GM18502 (cell line): ENCODE measurements at regions not wholly inside any gene's neighbourhood (a gene's known extent, or its start where the extent isn't known, plus 50 kb on each side); places are given as distances from the start of the nearest gene placed in this dataset.
"Not testable (repeated sequence)": the region's sequence is repeated elsewhere in the genome, so short reads cannot be mapped to it uniquely, and the experiment has no call there.

Experiments used
- ATAC-seq: cut with Tn5 transposase; IDR thresholded peaks from one replicate; pipeline ENCODE4 v1.9.1; 2021; ENCODE audit warnings: mild to moderate bottlenecking; ENCODE audit not compliant: unreplicated experiment, poor library complexity

- not testable (repeated sequence) for ATAC-seq
Observed at GRCh38 chr1:242923603-242924002, 331.5 kb downstream of the CEP170 start.

- ATAC-seq, result not testable (repeated sequence)
Observed at GRCh38 chr1:242914729-242915128, 340.4 kb downstream of the CEP170 start.

GRCh38 chr1:242912855-242913254 lies 342.2 kb downstream of the CEP170 start:
- not testable (repeated sequence) for ATAC-seq

DNA sequence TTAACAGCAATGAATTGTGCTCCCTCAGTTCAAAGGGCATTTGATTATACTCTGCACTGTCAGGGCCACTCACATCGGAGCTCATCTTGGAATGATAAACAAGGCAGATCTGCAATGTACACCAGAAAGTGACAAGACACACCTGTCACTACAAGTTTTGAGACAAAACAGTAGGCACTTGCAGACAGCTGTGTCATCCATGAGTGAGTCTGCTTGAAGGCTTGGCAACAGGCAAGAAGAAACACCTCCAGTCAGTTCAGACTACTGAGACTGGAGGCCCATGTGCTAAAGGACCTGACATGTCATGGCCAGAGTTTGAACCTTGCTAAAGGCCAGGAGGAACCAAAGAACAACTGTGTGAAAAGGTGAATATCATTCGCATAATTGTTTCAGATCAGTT lies 354.5 kb downstream of the CEP170 start:
- ATAC-seq, result not testable (repeated sequence)

DNA sequence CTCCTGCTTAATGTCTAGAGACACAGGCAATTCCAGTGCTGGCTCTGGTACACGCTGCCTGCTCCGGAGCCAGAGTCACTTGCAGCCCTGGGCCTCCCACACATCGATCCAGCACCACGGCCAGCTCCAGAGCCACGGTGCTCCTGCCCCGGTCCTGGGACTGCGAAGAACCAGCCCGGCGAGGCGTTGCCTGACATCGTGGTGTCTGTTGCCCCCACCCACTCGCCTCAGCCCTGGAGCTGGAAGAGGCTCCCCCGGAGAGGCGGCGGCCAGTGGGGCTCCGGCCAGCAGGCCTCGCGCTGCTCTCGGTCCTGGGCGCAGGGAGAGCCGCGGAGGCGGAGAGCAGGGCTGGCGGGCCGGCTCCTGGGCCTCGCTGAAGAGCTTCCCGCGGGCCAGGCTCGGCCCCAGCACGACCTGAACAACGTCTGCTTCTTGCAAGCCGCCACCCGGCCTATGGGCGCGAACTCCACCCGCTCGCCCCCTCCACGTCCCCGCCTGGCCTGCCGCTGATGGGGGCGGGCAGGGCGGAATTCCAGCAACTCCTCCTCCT lies 364.8 kb downstream of the CEP170 start:
- no peak for ATAC-seq

- ATAC-seq, result peak; percentile 79
Observed at GRCh38 chr1:242886137-242886536, 361.6 kb upstream of the PLD5 start.

DNA sequence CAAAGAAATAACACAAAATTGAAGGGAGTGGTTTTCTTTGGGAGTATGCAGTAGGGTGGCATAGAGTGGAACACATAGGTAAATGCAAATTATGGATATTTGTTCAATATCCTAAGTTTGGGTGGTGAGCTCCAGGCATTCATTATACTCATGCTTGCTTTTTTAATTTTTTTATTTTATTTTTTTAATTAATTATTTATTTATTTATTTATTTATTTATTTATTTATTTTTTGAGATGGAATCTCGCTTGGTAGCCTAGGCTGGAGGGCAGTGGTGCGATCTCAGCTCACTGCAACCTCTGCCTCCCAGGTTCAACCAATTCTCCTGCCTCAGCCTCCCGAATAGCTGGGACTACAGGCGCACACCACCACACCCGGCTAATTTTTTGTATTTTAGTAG lies 355.5 kb upstream of the PLD5 start:
- ATAC-seq, result not testable (repeated sequence)

DNA sequence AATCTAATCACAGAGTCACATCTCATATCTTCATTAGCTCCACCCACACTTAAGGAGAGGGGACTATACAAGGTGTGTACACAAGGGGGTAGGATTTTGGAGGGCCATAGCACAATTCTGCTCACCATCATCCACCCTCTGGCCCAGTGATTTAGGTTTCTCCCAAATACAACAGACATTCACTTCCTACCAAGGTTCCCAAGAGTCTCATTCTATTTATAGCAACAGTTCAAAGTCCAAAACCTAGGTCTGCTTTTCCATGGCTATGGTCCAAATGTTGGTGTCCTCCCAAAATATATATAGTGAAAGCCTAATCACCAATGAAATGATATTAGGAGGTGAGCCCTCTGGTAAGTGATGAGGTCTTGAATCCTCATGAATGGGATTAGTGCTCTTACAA lies 353.2 kb upstream of the PLD5 start:
- ATAC-seq, result no peak

DNA sequence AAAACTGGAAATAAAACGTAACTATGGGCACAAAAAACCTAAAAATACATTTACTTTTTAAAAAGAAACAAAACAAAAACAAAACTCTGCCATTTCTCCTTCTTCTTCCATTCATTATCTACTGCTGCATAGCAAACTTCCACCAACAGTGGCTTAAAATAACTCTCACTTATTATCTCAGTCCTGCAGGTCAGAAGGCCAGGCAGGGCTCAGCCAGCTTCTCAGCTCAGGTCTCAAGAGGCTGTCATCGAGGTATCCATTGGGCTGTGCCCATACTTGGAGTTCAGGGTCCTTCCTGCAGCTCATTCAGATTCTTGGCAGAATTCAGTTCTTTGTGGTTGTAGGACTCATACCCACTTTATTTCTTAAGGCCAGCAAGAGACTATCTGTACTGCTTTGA lies 352.7 kb upstream of the PLD5 start:
- no peak for ATAC-seq

- ATAC-seq, result no peak
Observed at GRCh38 chr1:242876030-242876429, 351.5 kb upstream of the PLD5 start.

DNA sequence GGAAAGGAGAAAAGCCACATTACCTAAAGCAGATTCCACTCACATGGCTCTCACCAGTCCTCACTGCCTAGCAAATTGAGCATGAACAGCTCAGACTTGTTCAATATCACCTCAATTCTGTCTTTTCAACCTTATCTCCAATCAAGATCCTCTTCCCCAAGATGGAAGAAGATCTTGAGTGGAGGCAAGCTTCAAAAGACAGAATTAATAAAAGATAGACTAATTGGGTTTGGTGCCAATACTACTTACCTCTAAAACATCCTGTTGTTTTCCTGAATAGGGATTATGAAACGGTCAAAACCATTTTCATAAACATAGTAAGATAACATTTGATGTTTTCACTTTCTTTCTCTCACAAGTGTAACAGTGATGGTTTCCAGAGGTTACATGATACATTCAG lies 349.2 kb upstream of the PLD5 start:
- ATAC-seq, result no peak

DNA sequence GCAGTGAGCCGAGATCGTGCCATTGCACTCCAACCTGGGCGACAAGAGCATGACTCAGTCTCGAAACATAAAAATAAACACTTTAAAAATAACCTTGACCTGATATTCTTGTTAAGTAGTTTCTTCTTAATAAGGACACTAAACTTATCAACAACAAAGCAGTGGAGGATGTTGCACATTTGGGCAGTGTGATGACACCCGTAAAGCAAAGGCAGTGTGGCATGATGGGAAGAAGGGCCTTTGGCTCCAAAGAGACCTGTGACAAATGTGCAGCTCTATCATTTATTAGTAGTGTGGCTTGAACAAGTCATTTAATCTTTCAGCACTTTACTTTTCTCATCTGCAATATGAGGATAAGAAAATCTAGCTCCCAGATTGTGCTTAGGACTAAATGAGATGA lies 348.0 kb upstream of the PLD5 start:
- no peak for ATAC-seq

- ATAC-seq, result no peak
Observed at GRCh38 chr1:242871471-242872030, 347.1 kb upstream of the PLD5 start.

DNA sequence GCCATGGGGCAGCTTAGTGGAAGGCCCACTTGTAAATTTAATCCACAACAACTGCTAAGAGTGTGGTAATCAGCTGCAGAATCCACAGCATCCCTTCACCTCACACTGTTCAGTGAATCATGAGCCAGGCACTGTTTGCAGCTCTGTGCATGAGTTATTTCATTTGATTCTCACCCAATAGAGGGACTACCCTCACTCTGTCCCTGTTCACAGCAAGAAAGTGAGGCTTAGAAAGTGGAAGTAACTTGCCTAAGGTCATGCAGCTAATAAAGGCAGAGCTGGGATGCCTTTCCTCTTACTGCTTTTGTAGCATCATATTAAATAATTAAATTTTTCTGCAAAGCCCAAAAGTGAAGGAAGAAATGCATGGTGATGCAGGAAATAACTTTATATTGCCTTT lies 346.5 kb upstream of the PLD5 start:
- ATAC-seq, result no peak

GRCh38 chr1:242856289-242856688 lies 331.8 kb upstream of the PLD5 start:
- no peak for ATAC-seq

GRCh38 chr1:242854466-242854865 lies 330.0 kb upstream of the PLD5 start:
- ATAC-seq, result no peak

DNA sequence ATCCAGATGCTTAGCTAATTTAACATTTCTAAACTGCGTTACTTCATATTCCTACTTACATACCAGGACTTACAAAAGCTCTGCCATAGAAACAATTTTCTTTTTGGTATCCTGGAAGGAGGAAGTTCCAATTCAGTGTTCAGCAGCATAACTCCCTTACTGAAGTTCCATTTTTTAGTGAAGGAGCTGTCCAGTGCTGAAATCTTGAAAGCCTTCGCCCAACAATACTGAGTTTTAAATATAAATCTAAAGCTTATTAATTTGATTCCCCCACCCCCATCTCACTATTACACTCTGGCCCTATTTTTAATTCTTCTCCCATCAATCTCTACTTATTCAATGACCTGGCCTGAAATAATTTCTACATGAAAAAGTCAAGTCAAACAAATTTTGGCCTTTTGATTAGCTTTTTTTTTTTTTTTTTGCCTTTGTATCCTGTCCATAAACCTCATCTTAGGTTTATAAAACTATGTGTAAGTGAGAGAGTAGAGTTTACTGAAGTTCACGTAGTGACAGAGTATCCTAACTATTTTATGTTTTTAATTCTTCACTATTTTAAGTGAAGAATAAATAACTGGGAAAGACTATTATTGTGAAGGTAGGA lies 323.0 kb upstream of the PLD5 start:
- no peak for ATAC-seq

DNA sequence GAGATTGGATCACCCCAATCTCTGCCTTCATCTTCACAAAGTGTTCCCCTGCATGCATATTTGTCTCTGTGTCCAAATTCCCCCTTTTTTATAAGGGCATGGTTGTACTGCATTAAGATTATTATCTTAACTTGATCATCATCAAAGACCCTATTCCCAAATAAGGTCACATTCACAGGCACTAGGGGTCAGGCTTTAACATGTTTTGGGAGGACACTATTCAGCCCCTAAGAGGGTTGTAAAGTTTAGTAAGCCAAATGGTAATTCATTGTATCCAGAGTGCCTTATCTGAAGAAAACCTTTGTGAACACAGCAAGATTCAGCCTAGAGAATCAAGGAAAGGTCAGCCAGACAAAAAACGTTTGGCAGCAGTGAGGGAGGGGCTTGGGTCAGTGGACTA lies 317.6 kb upstream of the PLD5 start:
- ATAC-seq, result no peak

GRCh38 chr1:242839101-242839500 lies 314.6 kb upstream of the PLD5 start:
- ATAC-seq, result no peak

DNA sequence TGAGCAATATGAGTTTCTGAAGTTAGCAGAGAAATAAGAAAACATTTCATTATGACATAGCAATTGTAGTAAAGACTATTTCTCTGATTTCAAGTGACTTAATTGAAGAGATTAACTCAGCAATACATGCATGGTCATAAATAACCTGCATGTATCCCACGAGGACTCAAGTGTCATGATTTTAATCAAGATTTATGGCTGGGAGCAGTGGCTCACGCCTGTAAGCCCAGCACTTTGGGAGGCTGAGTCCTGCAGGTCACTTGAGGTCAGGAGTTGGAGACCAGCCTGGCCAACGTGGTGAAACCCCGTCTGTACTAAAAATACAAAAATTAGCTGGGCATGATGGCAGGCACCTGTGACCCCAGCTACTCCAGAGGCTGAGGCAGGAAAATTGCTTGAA lies 311.9 kb upstream of the PLD5 start:
- no peak for ATAC-seq

DNA sequence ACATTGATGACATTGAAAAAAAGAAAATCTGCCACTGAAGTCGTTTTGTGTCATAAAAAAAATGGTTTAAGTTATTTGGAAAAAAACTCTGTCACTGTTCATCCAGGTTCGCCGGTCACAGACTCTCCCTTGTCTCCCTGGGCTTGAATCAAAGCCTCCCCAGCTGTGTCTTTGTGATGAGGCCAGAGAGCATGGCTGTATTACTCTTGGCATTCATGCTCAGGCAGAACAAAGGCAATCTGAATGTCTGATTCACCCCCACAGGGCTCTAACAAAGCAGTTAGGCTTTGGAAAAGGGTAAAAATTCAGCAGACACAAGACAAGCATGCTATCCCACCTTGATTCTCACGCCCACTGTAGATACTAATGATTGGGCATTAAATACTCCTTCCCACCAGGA lies 304.3 kb upstream of the PLD5 start:
- ATAC-seq, result no peak

DNA sequence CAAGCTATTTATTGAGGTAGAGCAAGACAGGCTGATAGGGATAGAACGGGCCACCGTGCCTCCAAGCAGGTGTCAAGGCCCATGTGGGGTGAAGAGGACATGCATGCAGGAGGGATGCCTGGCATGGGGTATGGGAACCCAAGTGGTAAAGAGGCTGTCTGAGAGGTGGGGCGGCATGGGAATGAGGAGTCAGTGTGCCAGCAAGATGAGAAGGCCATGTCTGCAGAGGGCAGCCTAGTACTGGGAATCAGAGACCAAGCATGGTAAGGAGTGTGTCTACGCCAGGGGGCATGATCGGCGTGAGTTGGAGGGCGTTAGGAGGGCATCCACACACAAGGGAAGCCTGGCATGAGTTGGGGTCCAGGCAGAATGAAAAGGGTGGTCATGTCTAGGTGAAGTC lies 303.7 kb upstream of the PLD5 start:
- no peak for ATAC-seq
